ENCODE measurements at regions not wholly inside any gene's neighbourhood (a gene's known extent, or its start where the extent isn't known, plus 50 kb on each side); places are given as distances from the start of the nearest gene placed in this dataset.
"Not testable (repeated sequence)": the region's sequence is repeated elsewhere in the genome, so short reads cannot be mapped to it uniquely, and the experiment has no call there.

- ChIA-PET POLR2A (no interaction called here), CTCF (no interaction called here)
- Histone ChIP-seq H3K4me3 (ENCODE audit: low read depth, low read length) (no peak overlapping the region), H3K9me3 (ENCODE audit: control insufficient read depth, insufficient read depth, low read depth, low read length) (no peaks in the 10 kb centered on the region), H3K36me3 (ENCODE audit: control insufficient read depth in 2 of 2, insufficient read depth in 1 of 2, low read length in 2 of 2) (no peaks in the 10 kb centered on the region), H3K27ac (ENCODE audit: extremely low read depth, low read depth, low read length) (no peak overlapping the region), H3K4me1 (ENCODE audit: control insufficient read depth, insufficient read depth, low read length) (no peaks in the 10 kb centered on the region)
- TF ChIP-seq ZNF610 (tag by site-specific recombination; IDR thresholded peaks at IDR 0.05; ENCODE audit: borderline replicate concordance) = no peak
- no peak for TF ChIP-seq BCL6B (tag by site-specific recombination; IDR thresholded peaks at IDR 0.05)
- TF ChIP-seq ZNF394 (tag by site-specific recombination; IDR thresholded peaks at IDR 0.05; ENCODE audit: borderline replicate concordance) = no peak
- TF ChIP-seq ZSCAN23 (tag by site-specific recombination; IDR thresholded peaks at IDR 0.05) = no peak
- no peak for TF ChIP-seq ZNF623 (tag by site-specific recombination; IDR thresholded peaks at IDR 0.05)
- TF ChIP-seq ZNF660 (tag by site-specific recombination; IDR thresholded peaks at IDR 0.05) = no peak
- no peak for TF ChIP-seq ZNF830 (tag by site-specific recombination; IDR thresholded peaks at IDR 0.05; ENCODE audit: low read depth)
- TF ChIP-seq ZNF571 (tag by site-specific recombination; IDR thresholded peaks at IDR 0.05) = no peak
These were observed 383.2 kb upstream of the UBE2E3 start for GRCh38 chr2:180597179-180597578.

DNA sequence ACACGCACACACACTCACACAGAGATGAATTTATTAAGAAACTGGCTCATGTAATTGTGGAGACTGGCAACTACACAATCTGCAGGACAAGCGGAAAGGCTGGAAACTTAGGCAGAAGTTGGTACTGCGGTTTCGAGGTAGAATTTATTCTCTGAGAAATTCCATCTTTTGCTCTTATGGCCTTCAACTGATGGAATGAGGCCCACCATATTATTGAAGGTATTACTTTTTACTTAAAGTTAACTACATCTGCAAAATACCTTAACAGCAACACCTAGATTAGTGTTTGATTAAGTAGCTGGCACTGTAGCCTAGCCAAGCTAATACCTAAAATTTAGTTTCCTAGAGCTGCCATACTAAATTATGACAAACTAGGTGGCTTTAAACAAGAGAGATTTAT, 384.0 kb upstream of the UBE2E3 start:
- POLR2A ChIA-PET = no interaction called here
- CTCF ChIA-PET = no interaction called here
- Histone ChIP-seq H3K36me3 (ENCODE audit: control insufficient read depth in 2 of 2, insufficient read depth in 1 of 2, low read length in 2 of 2) (no peaks in the 10 kb centered on the region), H3K27ac (ENCODE audit: extremely low read depth, low read depth, low read length) (no peak overlapping the region), H3K9me3 (ENCODE audit: control insufficient read depth, insufficient read depth, low read depth, low read length) (no peaks in the 10 kb centered on the region), H3K4me1 (ENCODE audit: control insufficient read depth, insufficient read depth, low read length) (no peaks in the 10 kb centered on the region), H3K4me3 (ENCODE audit: low read depth, low read length) (no peak overlapping the region)
- TF ChIP-seq ZNF10 (tag by site-specific recombination; IDR thresholded peaks at IDR 0.05) (peak; percentile 88), ZSCAN30 (tag by site-specific recombination; IDR thresholded peaks at IDR 0.05) (no peak)

- TF ChIP-seq ZNF596 (tag by site-specific recombination; IDR thresholded peaks at IDR 0.05) = no peak
- TF ChIP-seq ZNF324 (tag by site-specific recombination; IDR thresholded peaks at IDR 0.05) = no peak
- TF ChIP-seq, protein P1, sequence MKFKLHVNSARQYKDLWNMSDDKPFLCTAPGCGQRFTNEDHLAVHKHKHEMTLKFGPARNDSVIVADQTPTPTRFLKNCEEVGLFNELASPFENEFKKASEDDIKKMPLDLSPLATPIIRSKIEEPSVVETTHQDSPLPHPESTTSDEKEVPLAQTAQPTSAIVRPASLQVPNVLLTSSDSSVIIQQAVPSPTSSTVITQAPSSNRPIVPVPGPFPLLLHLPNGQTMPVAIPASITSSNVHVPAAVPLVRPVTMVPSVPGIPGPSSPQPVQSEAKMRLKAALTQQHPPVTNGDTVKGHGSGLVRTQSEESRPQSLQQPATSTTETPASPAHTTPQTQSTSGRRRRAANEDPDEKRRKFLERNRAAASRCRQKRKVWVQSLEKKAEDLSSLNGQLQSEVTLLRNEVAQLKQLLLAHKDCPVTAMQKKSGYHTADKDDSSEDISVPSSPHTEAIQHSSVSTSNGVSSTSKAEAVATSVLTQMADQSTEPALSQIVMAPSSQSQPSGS (tag by site-specific recombination; IDR thresholded peaks at IDR 0.05; ENCODE audit: low read depth) = peak; percentile 33; the same call in 1 of the 2 replicates
- TF ChIP-seq ZBTB17 (tag by site-specific recombination; IDR thresholded peaks at IDR 0.05) = no peak
- Histone ChIP-seq H3K36me3 (ENCODE audit: control insufficient read depth in 2 of 2, insufficient read depth in 1 of 2, low read length in 2 of 2) (no peaks in the 10 kb centered on the region), H3K27ac (ENCODE audit: extremely low read depth, low read depth, low read length) (no peak overlapping the region), H3K4me3 (ENCODE audit: low read depth, low read length) (no peak overlapping the region), H3K4me1 (ENCODE audit: control insufficient read depth, insufficient read depth, low read length) (no peaks in the 10 kb centered on the region), H3K9me3 (ENCODE audit: control insufficient read depth, insufficient read depth, low read depth, low read length) (no peaks in the 10 kb centered on the region)
- ChIA-PET CTCF (no interaction called here), POLR2A (no interaction called here)
These were observed 388.5 kb upstream of the UBE2E3 start for GRCh38 chr2:180591947-180592346.

DNA sequence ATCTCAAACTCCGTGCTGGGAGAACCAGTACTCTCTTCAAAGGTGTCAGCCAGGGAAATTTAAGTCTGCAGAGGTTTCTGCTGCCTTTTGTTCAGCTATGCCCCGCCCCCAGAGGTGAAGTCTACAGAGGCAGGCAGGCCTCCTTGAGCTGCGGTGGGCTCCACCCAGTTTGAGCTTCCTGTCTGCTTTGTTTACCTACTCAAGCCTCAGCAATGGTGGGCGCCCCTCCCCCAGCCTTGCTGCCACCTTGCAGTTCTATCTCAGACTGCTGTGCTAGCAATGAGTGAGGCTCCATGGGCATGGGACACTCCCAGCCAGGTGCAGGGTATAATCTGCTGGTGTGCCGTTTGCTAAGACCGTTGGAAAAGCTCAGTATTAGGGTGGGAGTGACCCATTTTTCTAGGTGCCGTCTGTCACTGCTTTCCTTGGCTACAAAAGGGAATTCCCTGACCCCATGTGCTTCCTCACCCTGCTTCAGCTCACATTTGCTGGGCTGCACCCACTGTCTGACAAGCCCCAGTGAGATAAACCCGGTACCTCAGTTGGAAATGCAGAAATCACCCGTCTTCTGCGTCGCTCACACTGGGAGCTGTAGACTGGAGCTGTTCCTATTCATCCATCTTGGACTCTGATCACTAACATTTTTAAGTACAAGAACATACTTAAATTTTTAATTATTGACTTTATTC, 389.2 kb upstream of the UBE2E3 start:
- POLR2A ChIA-PET; H3K4me3 ChIP-seq (ENCODE audit: low read depth, low read length); H3K4me1 ChIP-seq (ENCODE audit: control insufficient read depth, insufficient read depth, low read length); H3K27ac ChIP-seq (ENCODE audit: extremely low read depth, low read depth, low read length); H3K9me3 ChIP-seq (ENCODE audit: control insufficient read depth, insufficient read depth, low read depth, low read length); H3K36me3 ChIP-seq (ENCODE audit: control insufficient read depth in 2 of 2, insufficient read depth in 1 of 2, low read length in 2 of 2): not testable (repeated sequence)
- CTCF ChIA-PET = interaction anchor here (0.8 kb wide), 1 partner anchor 11 kb away, joined by 3 read pairs; no protein-coding TSS in a partner anchor
